H9 (cell line): ENCODE measurements at regions not wholly inside any gene's neighbourhood (a gene's known extent, or its start where the extent isn't known, plus 50 kb on each side); places are given as distances from the start of the nearest gene placed in this dataset.

Experiments used
- DNase-seq: peaks from one replicate; pipeline ENCODE4 v3.0.0-alpha.2; 2017
- H2AFZ ChIP-seq: one replicate; pipeline ENCODE4 v1.6.1; 2013; ENCODE audit warnings: mild to moderate bottlenecking, low read length, control low read depth, moderate library complexity
- H2AK5ac ChIP-seq: 2 replicates; pipeline ENCODE4 v1.6.1; 2013; ENCODE audit warnings: low read length, control low read depth, mixed read lengths; ENCODE audit not compliant: insufficient read length
- H2BK120ac ChIP-seq: one replicate; pipeline ENCODE4 v1.6.1; 2013; ENCODE audit warnings: low read depth, mild to moderate bottlenecking, low read length, control low read depth, inconsistent platforms; ENCODE audit not compliant: poor library complexity, severe bottlenecking
- H2BK12ac ChIP-seq: 2 replicates; pipeline ENCODE4 v1.6.1; 2013; ENCODE audit warnings: low read length, control low read depth, mixed read lengths, low read depth; ENCODE audit not compliant: insufficient read length
- H2BK15ac ChIP-seq: 2 replicates; pipeline ENCODE4 v1.6.1; 2013; ENCODE audit warnings: low read depth, low read length, control low read depth
- H2BK20ac ChIP-seq: one replicate; pipeline ENCODE4 v1.6.1; 2013; ENCODE audit warnings: low read depth, mild to moderate bottlenecking, low read length, control low read depth, inconsistent platforms; ENCODE audit not compliant: poor library complexity, severe bottlenecking
- H2BK5ac ChIP-seq: 2 replicates; pipeline ENCODE4 v1.6.1; 2013; ENCODE audit warnings: low read length, control low read depth, mixed read lengths; ENCODE audit not compliant: insufficient read length
- H3K14ac ChIP-seq: 2 replicates; pipeline ENCODE4 v1.6.1; 2013; ENCODE audit warnings: low read length, control low read depth; ENCODE audit not compliant: insufficient read depth
- H3K18ac ChIP-seq: 2 replicates; pipeline ENCODE4 v1.6.1; 2013; ENCODE audit warnings: low read depth, mild to moderate bottlenecking, mixed read lengths, low read length, control low read depth; ENCODE audit not compliant: insufficient read length
- H3K23ac ChIP-seq: 2 replicates; pipeline ENCODE4 v1.6.1; 2013; ENCODE audit warnings: low read length, control low read depth, mixed read lengths, low read depth; ENCODE audit not compliant: insufficient read length
- H3K23me2 ChIP-seq: 2 replicates; pipeline ENCODE4 v1.6.1; 2013; ENCODE audit warnings: low read depth, mild to moderate bottlenecking, mixed read lengths, low read length, control low read depth; ENCODE audit not compliant: insufficient read length, poor library complexity, severe bottlenecking
- H3K27ac ChIP-seq: 2 replicates; pipeline ENCODE4 v1.5.1; 2013; ENCODE audit warnings: low read length, control low read depth, mixed read lengths, low read depth; ENCODE audit not compliant: insufficient read length
- H3K27me3 ChIP-seq: 2 replicates; pipeline ENCODE4 v1.6.1; 2013; ENCODE audit warnings: low read length, control low read depth, inconsistent platforms; ENCODE audit not compliant: insufficient read depth
- H3K4ac ChIP-seq: 2 replicates; pipeline ENCODE4 v1.6.1; 2013; ENCODE audit warnings: low read depth, mild to moderate bottlenecking, control low read depth, inconsistent platforms, low read length, moderate library complexity
- H3K4me1 ChIP-seq: 2 replicates; pipeline ENCODE4 v1.6.1; 2013; ENCODE audit warnings: low read length, control low read depth, inconsistent platforms; ENCODE audit not compliant: insufficient read depth
- H3K4me2 ChIP-seq: 2 replicates; pipeline ENCODE4 v1.6.1; 2013; ENCODE audit warnings: low read length, control low read depth, mixed read lengths; ENCODE audit not compliant: insufficient read length, insufficient read depth
- H3K56ac ChIP-seq: 2 replicates; pipeline ENCODE4 v1.6.1; 2013; ENCODE audit warnings: low read depth, mild to moderate bottlenecking, mixed read lengths, low read length, control low read depth; ENCODE audit not compliant: insufficient read length
- H3K79me1 ChIP-seq: 2 replicates; pipeline ENCODE4 v1.6.1; 2013; ENCODE audit warnings: low read depth, mild to moderate bottlenecking, moderate library complexity, low read length, control low read depth, inconsistent platforms; ENCODE audit not compliant: insufficient read depth, poor library complexity, severe bottlenecking
- H3K79me2 ChIP-seq: 2 replicates; pipeline ENCODE4 v1.6.1; 2013; ENCODE audit warnings: low read length, control low read depth, inconsistent platforms; ENCODE audit not compliant: insufficient read depth
- H3K9ac ChIP-seq: 2 replicates; pipeline ENCODE4 v1.6.1; 2013; ENCODE audit warnings: low read length, control low read depth, mixed read lengths; ENCODE audit not compliant: insufficient read length; ENCODE audit errors: extremely low read depth
- H3K9me3 ChIP-seq: one replicate; pipeline ENCODE4 v1.6.1; 2013; ENCODE audit warnings: low read depth, low read length, inconsistent platforms; ENCODE audit not compliant: control insufficient read depth
- H3T11ph ChIP-seq: one replicate; pipeline ENCODE4 v1.6.1; 2013; ENCODE audit warnings: mild to moderate bottlenecking, low read length, control low read depth, inconsistent platforms
- H4K20me1 ChIP-seq: one replicate; pipeline ENCODE4 v1.6.1; 2013; ENCODE audit not compliant: control insufficient read depth, insufficient read length, insufficient read depth
- H4K5ac ChIP-seq: 2 replicates; pipeline ENCODE4 v1.6.1; 2013; ENCODE audit warnings: low read depth, mild to moderate bottlenecking, mixed read lengths, low read length, control low read depth; ENCODE audit not compliant: insufficient read length
- H4K8ac ChIP-seq: replicated peaks from 2 replicates; pipeline ENCODE4 v1.6.1; 2013; ENCODE audit warnings: low read length, control low read depth, mixed read lengths, low read depth; ENCODE audit not compliant: insufficient read length
- H4K91ac ChIP-seq: 2 replicates; pipeline ENCODE4 v1.6.1; 2013; ENCODE audit warnings: low read depth, mild to moderate bottlenecking, moderate library complexity, mixed read lengths, low read length, control low read depth; ENCODE audit not compliant: insufficient read length
- H3K27ac Mint-ChIP-seq, 3 experiments: 2 replicates in 2 of 3; 3 replicates in 1 of 3; pipeline ENCODE4 v1.8.0; 2020 to 2021; ENCODE audit warnings: mixed read lengths in 3 of 3, mild to moderate bottlenecking in 1 of 3, moderate library complexity in 1 of 3
- H3K27me3 Mint-ChIP-seq: 2 replicates; pipeline ENCODE4 v1.8.0; 2021; ENCODE audit warnings: low read depth, mild to moderate bottlenecking, moderate library complexity, mixed read lengths
- H3K36me3 Mint-ChIP-seq, 3 experiments: 2 replicates in 2 of 3; 3 replicates in 1 of 3; pipeline ENCODE4 v1.8.0; 2020 to 2021; ENCODE audit warnings: low read depth in 3 of 3, mixed read lengths in 3 of 3; ENCODE audit not compliant: insufficient read depth in 1 of 3
- H3K4me1 Mint-ChIP-seq, 2 experiments: 2 replicates each; pipeline ENCODE4 v1.8.0; 2020; ENCODE audit warnings: mixed read lengths in 2 of 2
- H3K4me3 Mint-ChIP-seq, 2 experiments: 2 replicates in 1 of 2; 3 replicates in 1 of 2; pipeline ENCODE4 v1.8.0; 2020 to 2021; ENCODE audit warnings: mild to moderate bottlenecking in 2 of 2, mixed read lengths in 2 of 2, moderate library complexity in 1 of 2
- H3K9me3 Mint-ChIP-seq, 2 experiments: 2 replicates in 1 of 2; 3 replicates in 1 of 2; pipeline ENCODE4 v1.8.0; 2020; ENCODE audit warnings: mild to moderate bottlenecking in 2 of 2, mixed read lengths in 2 of 2, moderate library complexity in 1 of 2
- CTCF ChIP-seq: fragments of 200-600 bp; sonication (generic); conservative IDR thresholded peaks from 3 replicates; pipeline ENCODE4 v1.8.0; 2021; ENCODE audit warnings: antibody characterized with exemption, mild to moderate bottlenecking
- WGBS: extraction: QIAGEN DNeasy Blood & Tissue Kit; methylation state at CpG from one replicate; pipeline ENCODE4 v1.1.7; 2013; ENCODE audit warnings: missing lambda C conversion rate, low lambda C conversion rate, mixed read lengths; ENCODE audit not compliant: insufficient read length; ENCODE audit errors: extremely low coverage; 5-methylcytosine and 5-hydroxymethylcytosine counted together

DNA sequence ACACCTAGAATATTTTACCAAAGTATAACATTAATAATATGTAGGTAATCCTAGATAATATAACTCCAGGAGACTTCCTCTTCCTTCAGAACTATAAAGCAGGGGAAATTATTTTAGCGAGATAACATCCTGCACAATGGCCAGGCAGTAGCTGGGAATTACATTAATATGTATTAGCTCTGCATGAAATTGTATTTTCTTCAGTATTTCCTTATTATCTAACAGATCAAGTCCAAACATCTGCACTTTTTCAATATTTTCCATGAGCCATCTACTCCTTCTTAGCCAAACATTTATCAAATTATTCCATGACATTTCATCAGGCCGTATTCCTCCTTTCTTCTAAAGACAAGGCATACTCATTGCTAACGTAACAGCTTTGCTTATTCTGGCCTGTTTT, 98.8 kb upstream of the PCDH9 start:
- Histone ChIP-seq H2BK20ac (no peak overlapping the region), H3K56ac (no peak overlapping the region), H4K8ac (no peak overlapping the region), H3K23ac (no peak overlapping the region), H3K18ac (no peak overlapping the region), H3K14ac (no peak overlapping the region), H2BK5ac (no peak overlapping the region), H3T11ph (no peak overlapping the region), H3K79me1 (no peaks in the 10 kb centered on the region), H3K4me2 (no peak overlapping the region), H3K27ac (no peak overlapping the region), H2AK5ac (no peak overlapping the region), H2AFZ (no peak overlapping the region), H3K23me2 (no peaks in the 10 kb centered on the region), H2BK15ac (no peak overlapping the region), H2BK120ac (no peak overlapping the region), H3K9ac (no peak overlapping the region), H4K5ac (no peak overlapping the region), H3K4ac (no peak overlapping the region), H4K91ac (no peak overlapping the region), H2BK12ac (no peak overlapping the region), H3K4me1 (no peaks in the 10 kb centered on the region), H4K20me1 (no peaks in the 10 kb centered on the region), H3K79me2 (no peaks in the 10 kb centered on the region), H3K9me3 (no peaks in the 10 kb centered on the region), H3K27me3 (no peaks in the 10 kb centered on the region)
- Mint-ChIP-seq H3K4me3 (no peak overlapping the region), H3K27me3 (no peaks in the 10 kb centered on the region), H3K27ac (no peak overlapping the region), H3K36me3 (no peaks in the 10 kb centered on the region), H3K9me3 (no peaks in the 10 kb centered on the region), H3K4me1 (no peaks in the 10 kb centered on the region)
- no CpG with 5 or more reads among the region's 3 CpGs for WGBS
- no peak for DNase-seq
- no peak for TF ChIP-seq CTCF
